ENCODE measurements at regions not wholly inside any gene's neighbourhood (a gene's known extent, or its start where the extent isn't known, plus 50 kb on each side); places are given as distances from the start of the nearest gene placed in this dataset.

GRCh38 chr16:87192452-87193073 is 124.6 kb downstream of the C16orf95 start:
- Histone ChIP-seq H3K4me1 (ENCODE audit: control insufficient read depth, insufficient read depth, low read length, poor library complexity, severe bottlenecking) (no peaks in the 10 kb centered on the region), H3K4me3 (ENCODE audit: extremely low read depth, insufficient read depth, low read length, poor library complexity, severe bottlenecking) (no peak overlapping the region), H3K27ac (ENCODE audit: low read depth, low read length, severe bottlenecking) (no peak overlapping the region), H3K36me3 (ENCODE audit: control insufficient read depth, insufficient read depth, low read length) (no peaks in the 10 kb centered on the region), H3K9me3 (ENCODE audit: control insufficient read depth, low read length) (no peaks in the 10 kb centered on the region)
- 90% methylated on average over 11 of the region's 16 CpGs for WGBS, 2 experiments (ENCODE audit: insufficient coverage in 2 of 2)

- Histone ChIP-seq H3K27ac (ENCODE audit: low read depth, low read length, severe bottlenecking) (no peak overlapping the region), H3K4me3 (ENCODE audit: extremely low read depth, insufficient read depth, low read length, poor library complexity, severe bottlenecking) (no peak overlapping the region), H3K36me3 (ENCODE audit: control insufficient read depth, insufficient read depth, low read length) (no peaks in the 10 kb centered on the region), H3K9me3 (ENCODE audit: control insufficient read depth, low read length) (no peaks in the 10 kb centered on the region), H3K4me1 (ENCODE audit: control insufficient read depth, insufficient read depth, low read length, poor library complexity, severe bottlenecking) (no peaks in the 10 kb centered on the region)
- 77 to 89% methylated on average over 4 to 6 of the region's 6 CpGs for WGBS, 2 experiments (ENCODE audit: insufficient coverage in 2 of 2)
These were observed 123.0 kb downstream of the C16orf95 start for GRCh38 chr16:87194172-87194571.

DNA sequence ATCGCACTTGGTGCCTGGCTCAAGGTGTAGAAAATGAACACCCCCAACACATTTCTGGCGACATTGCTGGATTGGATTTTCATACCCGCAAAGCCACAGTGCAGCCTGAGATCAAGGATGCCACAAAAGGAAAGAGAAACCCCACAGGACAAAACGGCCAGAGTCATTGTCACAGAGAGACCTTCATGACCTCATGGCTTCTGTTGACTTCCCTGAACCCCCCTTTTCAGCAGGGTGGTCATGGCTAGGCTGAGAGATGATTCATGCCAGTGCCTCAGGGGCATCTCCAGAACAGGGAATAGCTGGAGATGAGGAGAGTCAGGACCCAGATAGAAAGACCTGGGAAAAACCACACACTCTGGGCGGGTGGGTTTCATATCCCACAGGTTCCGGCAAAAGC is 122.0 kb downstream of the C16orf95 start:
- Histone ChIP-seq H3K36me3 (ENCODE audit: control insufficient read depth, insufficient read depth, low read length) (no peaks in the 10 kb centered on the region), H3K9me3 (ENCODE audit: control insufficient read depth, low read length) (no peaks in the 10 kb centered on the region)
- WGBS, 2 experiments (ENCODE audit: insufficient coverage in 2 of 2) = 84 to 87% methylated on average over 3 to 4 of the region's 6 CpGs

GRCh38 chr16:87196231-87196630 is 121.0 kb downstream of the C16orf95 start:
- Histone ChIP-seq H3K36me3 (ENCODE audit: control insufficient read depth, insufficient read depth, low read length) (no peaks in the 10 kb centered on the region), H3K4me3 (ENCODE audit: extremely low read depth, insufficient read depth, low read length, poor library complexity, severe bottlenecking) (no peak overlapping the region), H3K4me1 (ENCODE audit: control insufficient read depth, insufficient read depth, low read length, poor library complexity, severe bottlenecking) (no peaks in the 10 kb centered on the region), H3K27ac (ENCODE audit: low read depth, low read length, severe bottlenecking) (no peak overlapping the region), H3K9me3 (ENCODE audit: control insufficient read depth, low read length) (no peaks in the 10 kb centered on the region)
- WGBS, 2 experiments (ENCODE audit: insufficient coverage in 2 of 2) = 90 to 97% methylated on average over 10 to 11 of the region's 11 CpGs

More for the DNA sequence above, 122.0 kb downstream of the C16orf95 start:
- Histone ChIP-seq H3K4me3 (ENCODE audit: extremely low read depth, insufficient read depth, low read length, poor library complexity, severe bottlenecking) (no peak overlapping the region), H3K27ac (ENCODE audit: low read depth, low read length, severe bottlenecking) (no peak overlapping the region), H3K4me1 (ENCODE audit: control insufficient read depth, insufficient read depth, low read length, poor library complexity, severe bottlenecking) (no peaks in the 10 kb centered on the region)

- H3K27ac ChIP-seq (ENCODE audit: low read depth, low read length, severe bottlenecking) = no peak overlapping the region
- no peaks in the 10 kb centered on the region for H3K4me1 ChIP-seq (ENCODE audit: control insufficient read depth, insufficient read depth, low read length, poor library complexity, severe bottlenecking)
- H3K4me3 ChIP-seq (ENCODE audit: extremely low read depth, insufficient read depth, low read length, poor library complexity, severe bottlenecking) = no peak overlapping the region
- no peaks in the 10 kb centered on the region for H3K36me3 ChIP-seq (ENCODE audit: control insufficient read depth, insufficient read depth, low read length)
- no peaks in the 10 kb centered on the region for H3K9me3 ChIP-seq (ENCODE audit: control insufficient read depth, low read length)
- no CpG with 5 or more reads among the region's 2 CpGs for WGBS, 2 experiments (ENCODE audit: insufficient coverage in 2 of 2)
These were observed 120.5 kb downstream of the C16orf95 start for GRCh38 chr16:87196661-87197060.

DNA sequence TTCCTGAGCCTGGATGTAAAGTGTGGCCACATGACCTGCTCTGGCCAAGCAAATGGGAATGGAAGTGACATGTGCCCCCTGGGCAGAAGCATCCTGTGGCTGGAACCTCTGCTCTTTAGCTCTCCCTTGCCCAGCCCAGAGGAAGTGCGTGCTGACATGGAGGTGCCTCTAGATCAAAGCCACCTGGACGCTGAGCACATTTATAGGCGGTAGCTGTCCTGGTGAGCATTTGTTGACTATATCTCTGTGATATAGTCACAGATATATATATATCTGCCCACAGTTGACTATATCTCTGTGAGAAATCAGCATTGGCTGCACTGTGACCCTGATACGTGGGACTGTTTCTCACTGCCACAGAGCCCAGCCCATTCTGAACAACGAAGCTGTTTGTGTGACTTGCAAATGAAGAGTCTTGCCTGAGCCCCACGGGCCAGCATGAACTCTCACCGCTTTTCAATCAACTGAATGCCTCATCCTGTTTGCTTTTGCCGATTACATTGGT is 118.8 kb downstream of the C16orf95 start:
- Histone ChIP-seq H3K27ac (ENCODE audit: low read depth, low read length, severe bottlenecking) (no peak overlapping the region), H3K36me3 (ENCODE audit: control insufficient read depth, insufficient read depth, low read length) (no peaks in the 10 kb centered on the region), H3K4me3 (ENCODE audit: extremely low read depth, insufficient read depth, low read length, poor library complexity, severe bottlenecking) (no peak overlapping the region), H3K4me1 (ENCODE audit: control insufficient read depth, insufficient read depth, low read length, poor library complexity, severe bottlenecking) (peaks cover 3% of the 10 kb centered on the region), H3K9me3 (ENCODE audit: control insufficient read depth, low read length) (no peaks in the 10 kb centered on the region)
- WGBS, 2 experiments (ENCODE audit: insufficient coverage in 2 of 2) = 31 to 57% methylated on average over 4 to 5 of the region's 8 CpGs

DNA sequence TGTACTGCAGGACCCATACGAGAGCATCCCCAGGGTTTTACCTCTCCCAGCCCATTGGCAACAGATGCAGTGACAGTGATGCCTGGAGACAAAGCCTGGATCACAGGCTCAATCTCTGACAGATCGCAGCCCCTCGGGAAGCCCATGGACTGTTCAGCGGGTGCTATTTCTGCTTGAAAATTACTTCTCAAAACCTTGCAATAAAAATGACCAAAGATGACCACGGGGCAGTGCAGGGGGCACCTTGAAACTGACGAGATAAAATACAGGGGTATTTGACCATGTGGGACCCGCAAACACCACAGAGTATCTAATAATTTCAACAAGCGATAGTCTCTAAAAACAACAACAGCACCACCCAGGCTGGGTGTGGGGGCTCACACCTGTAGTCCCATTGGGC is 118.3 kb downstream of the C16orf95 start:
- Histone ChIP-seq H3K9me3 (ENCODE audit: control insufficient read depth, low read length) (no peaks in the 10 kb centered on the region), H3K36me3 (ENCODE audit: control insufficient read depth, insufficient read depth, low read length) (no peaks in the 10 kb centered on the region), H3K4me1 (ENCODE audit: control insufficient read depth, insufficient read depth, low read length, poor library complexity, severe bottlenecking) (peaks cover 3% of the 10 kb centered on the region), H3K27ac (ENCODE audit: low read depth, low read length, severe bottlenecking) (no peak overlapping the region), H3K4me3 (ENCODE audit: extremely low read depth, insufficient read depth, low read length, poor library complexity, severe bottlenecking) (no peak overlapping the region)
- 88 to 89% methylated on average over 8 of the region's 8 CpGs for WGBS, 2 experiments (ENCODE audit: insufficient coverage in 2 of 2)

- no peak overlapping the region for H3K27ac ChIP-seq (ENCODE audit: low read depth, low read length, severe bottlenecking)
- no peak overlapping the region for H3K4me3 ChIP-seq (ENCODE audit: extremely low read depth, insufficient read depth, low read length, poor library complexity, severe bottlenecking)
- no peaks in the 10 kb centered on the region for H3K9me3 ChIP-seq (ENCODE audit: control insufficient read depth, low read length)
- H3K4me1 ChIP-seq (ENCODE audit: control insufficient read depth, insufficient read depth, low read length, poor library complexity, severe bottlenecking) = peaks cover 3% of the 10 kb centered on the region
- no peaks in the 10 kb centered on the region for H3K36me3 ChIP-seq (ENCODE audit: control insufficient read depth, insufficient read depth, low read length)
- 81 to 86% methylated on average over 3 of the region's 3 CpGs for WGBS, 2 experiments (ENCODE audit: insufficient coverage in 2 of 2)
These were observed 117.8 kb downstream of the C16orf95 start for GRCh38 chr16:87199379-87199778.

DNA sequence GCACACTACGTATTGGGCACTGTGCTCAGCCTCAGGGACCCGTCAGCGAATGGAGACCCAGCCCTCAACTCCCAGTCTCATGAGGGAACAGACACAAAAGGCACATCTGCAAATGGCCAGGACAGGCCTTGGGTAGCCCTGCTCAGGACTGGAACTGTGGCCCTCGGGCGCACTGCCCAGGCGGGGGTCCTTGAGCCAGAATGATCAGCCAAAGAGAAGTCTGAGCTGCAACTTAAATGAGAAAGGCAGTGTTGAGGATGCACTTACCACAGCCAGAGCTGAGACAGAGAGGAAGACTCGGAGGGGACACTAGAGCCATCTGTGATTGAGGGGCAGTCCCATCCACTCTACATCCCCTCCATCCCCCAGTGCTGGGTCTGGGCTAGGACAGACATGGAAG is 117.3 kb downstream of the C16orf95 start:
- Histone ChIP-seq H3K4me3 (ENCODE audit: extremely low read depth, insufficient read depth, low read length, poor library complexity, severe bottlenecking) (no peak overlapping the region), H3K27ac (ENCODE audit: low read depth, low read length, severe bottlenecking) (no peak overlapping the region), H3K9me3 (ENCODE audit: control insufficient read depth, low read length) (no peaks in the 10 kb centered on the region), H3K4me1 (ENCODE audit: control insufficient read depth, insufficient read depth, low read length, poor library complexity, severe bottlenecking) (peaks cover 3% of the 10 kb centered on the region), H3K36me3 (ENCODE audit: control insufficient read depth, insufficient read depth, low read length) (no peaks in the 10 kb centered on the region)
- 79 to 82% methylated on average over 6 of the region's 7 CpGs for WGBS, 2 experiments (ENCODE audit: insufficient coverage in 2 of 2)

DNA sequence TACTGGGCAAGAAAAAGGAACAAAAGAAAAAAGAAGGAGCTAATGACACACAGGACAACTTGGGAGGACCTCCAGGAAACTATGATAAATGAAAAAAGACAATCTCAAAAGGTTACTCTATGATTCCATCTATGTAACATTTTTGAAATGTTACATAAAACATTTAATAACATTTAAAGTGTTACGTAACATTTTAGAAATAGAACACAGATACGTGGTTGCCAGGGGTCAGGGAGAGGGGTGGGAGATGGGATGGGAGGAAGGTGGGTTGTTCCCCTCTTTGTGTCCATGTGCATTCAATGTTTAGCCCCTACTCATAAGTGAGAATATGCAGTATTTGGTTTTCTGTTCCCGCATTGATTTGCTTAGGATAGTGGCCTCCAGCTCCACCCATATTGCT is 116.6 kb downstream of the C16orf95 start:
- peaks cover 3% of the 10 kb centered on the region for H3K4me1 ChIP-seq (ENCODE audit: control insufficient read depth, insufficient read depth, low read length, poor library complexity, severe bottlenecking)
- H3K4me3 ChIP-seq (ENCODE audit: extremely low read depth, insufficient read depth, low read length, poor library complexity, severe bottlenecking) = no peak overlapping the region
- H3K9me3 ChIP-seq (ENCODE audit: control insufficient read depth, low read length) = no peaks in the 10 kb centered on the region
- no peaks in the 10 kb centered on the region for H3K36me3 ChIP-seq (ENCODE audit: control insufficient read depth, insufficient read depth, low read length)
- H3K27ac ChIP-seq (ENCODE audit: low read depth, low read length, severe bottlenecking) = no peak overlapping the region
- 100% methylated on average over 1 of the region's 3 CpGs; no CpG with 5 or more reads in 1 of the 2 experiments for WGBS, 2 experiments (ENCODE audit: insufficient coverage in 2 of 2)

DNA sequence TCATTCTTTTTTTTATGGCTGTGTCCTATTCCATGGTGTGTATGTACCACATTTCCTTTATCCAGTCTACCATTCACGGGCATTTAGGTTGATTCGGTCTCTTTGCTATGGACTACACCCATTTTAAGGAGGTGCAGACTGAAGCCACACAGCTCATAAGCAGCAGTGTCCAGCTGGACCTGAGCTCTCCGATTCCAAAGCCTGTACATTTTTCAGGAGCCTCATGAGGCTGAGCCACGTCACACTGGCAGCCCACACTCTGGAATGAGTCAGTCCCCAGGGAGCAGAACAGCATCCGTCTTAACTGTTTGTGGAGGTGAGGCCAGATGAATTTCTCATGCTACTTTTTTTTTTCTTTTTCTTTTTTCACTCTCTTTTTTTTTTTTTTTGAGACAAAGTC is 116.1 kb downstream of the C16orf95 start:
- Histone ChIP-seq H3K9me3 (ENCODE audit: control insufficient read depth, low read length) (no peaks in the 10 kb centered on the region), H3K4me1 (ENCODE audit: control insufficient read depth, insufficient read depth, low read length, poor library complexity, severe bottlenecking) (peaks cover 3% of the 10 kb centered on the region), H3K4me3 (ENCODE audit: extremely low read depth, insufficient read depth, low read length, poor library complexity, severe bottlenecking) (no peak overlapping the region), H3K36me3 (ENCODE audit: control insufficient read depth, insufficient read depth, low read length) (no peaks in the 10 kb centered on the region), H3K27ac (ENCODE audit: low read depth, low read length, severe bottlenecking) (no peak overlapping the region)
- 82 to 96% methylated on average over 4 of the region's 5 CpGs for WGBS, 2 experiments (ENCODE audit: insufficient coverage in 2 of 2)
